Astrocyte (in vitro differentiated cells and primary cell): ENCODE measurements at regions not wholly inside any gene's neighbourhood (a gene's known extent, or its start where the extent isn't known, plus 50 kb on each side); places are given as distances from the start of the nearest gene placed in this dataset.

ENCODE experiments used
- DNase-seq: peaks from one replicate; pipeline ENCODE4 v3.0.0-alpha.2; 2010; ENCODE audit warnings: low read depth
- FAIRE-seq: peaks from 2 replicates; lab custom pipeline; 2011; peaks lifted over from hg19 to GRCh38; lab: Jason Lieb, UNC
- H2AFZ ChIP-seq: 2 replicates; pipeline ENCODE4 v1.6.0; 2012; ENCODE audit warnings: low read depth, low read length, inconsistent platforms
- H3K27ac ChIP-seq: 2 replicates; pipeline ENCODE4 v1.5.1; 2011; ENCODE audit warnings: low read depth, low read length, inconsistent platforms
- H3K27me3 ChIP-seq: 2 replicates; pipeline ENCODE4 v1.6.0; 2011; ENCODE audit warnings: low read length, inconsistent platforms; ENCODE audit not compliant: insufficient read depth
- H3K36me3 ChIP-seq: 2 replicates; pipeline ENCODE4 v1.5.1; 2011; ENCODE audit warnings: low read length, inconsistent platforms; ENCODE audit not compliant: insufficient read depth
- H3K4me1 ChIP-seq: 2 replicates; pipeline ENCODE4 v1.5.1; 2011; ENCODE audit warnings: low read length, inconsistent platforms; ENCODE audit not compliant: insufficient read depth
- H3K4me2 ChIP-seq: 2 replicates; pipeline ENCODE4 v1.6.0; 2012; ENCODE audit warnings: low read length, inconsistent platforms
- H3K4me3 ChIP-seq: 2 replicates; pipeline ENCODE4 v1.5.1; 2011; ENCODE audit warnings: low read depth, mild to moderate bottlenecking, low read length, inconsistent platforms; ENCODE audit not compliant: insufficient read depth
- H3K79me2 ChIP-seq: 2 replicates; pipeline ENCODE4 v1.6.0; 2012; ENCODE audit warnings: mild to moderate bottlenecking, low read length, inconsistent platforms; ENCODE audit not compliant: insufficient read depth
- H3K9ac ChIP-seq: 2 replicates; pipeline ENCODE4 v1.6.0; 2012; ENCODE audit warnings: mild to moderate bottlenecking, low read length, inconsistent platforms
- H3K9me3 ChIP-seq: 2 replicates; pipeline ENCODE4 v1.5.1; 2012; ENCODE audit warnings: low read depth, mild to moderate bottlenecking, low read length, inconsistent platforms; ENCODE audit not compliant: insufficient read depth
- H4K20me1 ChIP-seq: 2 replicates; pipeline ENCODE4 v1.6.0; 2012; ENCODE audit warnings: low read length, inconsistent platforms; ENCODE audit not compliant: insufficient read depth
- H3K27ac Mint-ChIP-seq: one replicate; pipeline ENCODE4 v1.8.0; 2021; ENCODE audit warnings: mild to moderate bottlenecking, mixed read lengths; ENCODE audit not compliant: unreplicated experiment
- H3K27me3 Mint-ChIP-seq: one replicate; pipeline ENCODE4 v1.8.0; 2021; ENCODE audit warnings: low read depth, mixed read lengths; ENCODE audit not compliant: unreplicated experiment
- H3K36me3 Mint-ChIP-seq: one replicate; pipeline ENCODE4 v1.8.0; 2021; ENCODE audit warnings: low read depth, mixed read lengths; ENCODE audit not compliant: unreplicated experiment
- H3K4me1 Mint-ChIP-seq: one replicate; pipeline ENCODE4 v1.8.0; 2021; ENCODE audit warnings: low read depth, mixed read lengths; ENCODE audit not compliant: unreplicated experiment
- H3K4me3 Mint-ChIP-seq: one replicate; pipeline ENCODE4 v1.8.0; 2021; ENCODE audit warnings: mild to moderate bottlenecking, moderate library complexity, mixed read lengths; ENCODE audit not compliant: unreplicated experiment
- H3K9me3 Mint-ChIP-seq: one replicate; pipeline ENCODE4 v1.8.0; 2021; ENCODE audit warnings: mild to moderate bottlenecking, mixed read lengths; ENCODE audit not compliant: unreplicated experiment
- CTCF ChIP-seq: IDR thresholded peaks from 2 replicates; pipeline ENCODE4 v1.5.1; 2011; ENCODE audit warnings: low read depth, mild to moderate bottlenecking, inconsistent platforms, low read length, moderate library complexity; ENCODE audit not compliant: insufficient read depth
- EZH2 ChIP-seq: IDR thresholded peaks from 2 replicates; pipeline ENCODE4 v1.6.1; 2012; ENCODE audit warnings: mild to moderate bottlenecking, low read length, inconsistent platforms; ENCODE audit not compliant: insufficient read depth

GRCh38 chr5:178797101-178797521 is 62.6 kb upstream of the ZNF354B start:
- no peaks in the 10 kb centered on the region for H3K4me1 Mint-ChIP-seq
- DNase-seq (no peak), FAIRE-seq (no peak)

GRCh38 chr5:178796165-178796945 is 63.4 kb upstream of the ZNF354B start:
- Mint-ChIP-seq H3K36me3 (peaks cover 3% of the 10 kb centered on the region), H3K27ac (no peak overlapping the region), H3K27me3 (peaks cover 7% of the 10 kb centered on the region), H3K4me3 (no peak overlapping the region), H3K4me1 (no peaks in the 10 kb centered on the region), H3K9me3 (peaks cover 15% of the 10 kb centered on the region)
- no peaks in the 10 kb centered on the region for H3K36me3 ChIP-seq
- FAIRE-seq (no peak), DNase-seq (no peak)
- no peaks in the 10 kb centered on the region for H3K79me2 ChIP-seq
- no peaks in the 10 kb centered on the region for H4K20me1 ChIP-seq
- no peak overlapping the region for H3K4me2 ChIP-seq
- H3K27me3 ChIP-seq, result no peaks in the 10 kb centered on the region
- H3K4me3 ChIP-seq, result no peak overlapping the region
- no peak overlapping the region for H2AFZ ChIP-seq
- no peak overlapping the region for H3K9ac ChIP-seq
- H3K4me1 ChIP-seq, result no peaks in the 10 kb centered on the region
- H3K9me3 ChIP-seq, result peaks cover 9% of the 10 kb centered on the region
- H3K27ac ChIP-seq, result no peak overlapping the region
- TF ChIP-seq CTCF (no peak), EZH2 (no peak)

More at GRCh38 chr5:178797101-178797521, 62.6 kb upstream of the ZNF354B start:
- no peak overlapping the region for H3K9ac ChIP-seq
- TF ChIP-seq EZH2, result no peak
- TF ChIP-seq CTCF, result no peak
- H3K4me3 ChIP-seq, result no peak overlapping the region
- H3K4me1 ChIP-seq, result no peaks in the 10 kb centered on the region
- no peaks in the 10 kb centered on the region for H3K79me2 ChIP-seq
- H3K27me3 Mint-ChIP-seq, result peaks cover 7% of the 10 kb centered on the region
- no peaks in the 10 kb centered on the region for H3K27me3 ChIP-seq
- H3K36me3 ChIP-seq, result no peaks in the 10 kb centered on the region
- H3K36me3 Mint-ChIP-seq, result peaks cover 3% of the 10 kb centered on the region
- peaks cover 17% of the 10 kb centered on the region for H3K9me3 Mint-ChIP-seq
- H4K20me1 ChIP-seq, result no peaks in the 10 kb centered on the region
- no peak overlapping the region for H3K4me2 ChIP-seq
- peaks cover 9% of the 10 kb centered on the region for H3K9me3 ChIP-seq
- H3K27ac ChIP-seq, result no peak overlapping the region
- no peak overlapping the region for H3K27ac Mint-ChIP-seq
- no peak overlapping the region for H2AFZ ChIP-seq
- H3K4me3 Mint-ChIP-seq, result no peak overlapping the region

- DNase-seq, result no peak
- H4K20me1 ChIP-seq, result no peaks in the 10 kb centered on the region
- Mint-ChIP-seq H3K27me3 (peaks cover 5% of the 10 kb centered on the region), H3K4me1 (no peaks in the 10 kb centered on the region), H3K27ac (no peak overlapping the region), H3K9me3 (peaks cover 13% of the 10 kb centered on the region), H3K4me3 (no peak overlapping the region), H3K36me3 (peaks cover 1% of the 10 kb centered on the region)
- H3K27ac ChIP-seq, result no peak overlapping the region
- no peaks in the 10 kb centered on the region for H3K36me3 ChIP-seq
- H3K9me3 ChIP-seq, result peaks cover 9% of the 10 kb centered on the region
- H3K4me1 ChIP-seq, result no peaks in the 10 kb centered on the region
- FAIRE-seq, result no peak
- no peak overlapping the region for H3K4me2 ChIP-seq
- H3K27me3 ChIP-seq, result no peaks in the 10 kb centered on the region
- H3K4me3 ChIP-seq, result no peak overlapping the region
- no peak overlapping the region for H2AFZ ChIP-seq
- no peak overlapping the region for H3K9ac ChIP-seq
- TF ChIP-seq CTCF (no peak), EZH2 (no peak)
- no peaks in the 10 kb centered on the region for H3K79me2 ChIP-seq
These were observed 64.0 kb upstream of the ZNF354A start for GRCh38 chr5:178794433-178794832.
